ENCODE measurements at regions not wholly inside any gene's neighbourhood (a gene's known extent, or its start where the extent isn't known, plus 50 kb on each side); places are given as distances from the start of the nearest gene placed in this dataset.

- no peak for DNase-seq
Observed at GRCh38 chr4:158007566-158007965, 165.3 kb downstream of the GASK1B start.

- peak; percentile 90 for DNase-seq
Observed at GRCh38 chr4:158006990-158007389, 165.8 kb downstream of the GASK1B start.

GRCh38 chr4:158005021-158005420, 167.8 kb downstream of the GASK1B start:
- DNase-seq: no peak

- no peak for DNase-seq
Observed at GRCh38 chr4:158004101-158004500, 168.7 kb downstream of the GASK1B start.

DNA sequence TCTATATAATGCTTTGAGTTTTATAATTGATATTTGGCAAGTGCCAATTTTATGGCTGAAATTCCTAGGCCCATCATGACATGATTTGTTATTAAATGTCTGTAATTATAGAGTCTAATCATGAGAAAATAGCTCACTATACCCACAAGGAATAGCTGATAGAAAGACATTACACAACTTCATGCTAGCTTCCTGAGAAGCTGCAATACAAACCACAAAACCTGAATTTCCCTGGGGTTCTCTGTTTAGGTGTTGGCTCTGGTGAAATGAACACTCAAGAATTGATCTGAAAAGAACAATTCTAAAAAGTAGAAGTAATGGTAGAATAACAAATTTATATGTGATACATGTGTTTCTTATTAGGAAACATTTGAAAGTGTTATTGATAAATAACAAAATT, 169.6 kb downstream of the GASK1B start:
- DNase-seq: no peak

- peak; percentile 44 for DNase-seq
Observed at GRCh38 chr4:158002173-158002572, 170.7 kb downstream of the GASK1B start.

DNA sequence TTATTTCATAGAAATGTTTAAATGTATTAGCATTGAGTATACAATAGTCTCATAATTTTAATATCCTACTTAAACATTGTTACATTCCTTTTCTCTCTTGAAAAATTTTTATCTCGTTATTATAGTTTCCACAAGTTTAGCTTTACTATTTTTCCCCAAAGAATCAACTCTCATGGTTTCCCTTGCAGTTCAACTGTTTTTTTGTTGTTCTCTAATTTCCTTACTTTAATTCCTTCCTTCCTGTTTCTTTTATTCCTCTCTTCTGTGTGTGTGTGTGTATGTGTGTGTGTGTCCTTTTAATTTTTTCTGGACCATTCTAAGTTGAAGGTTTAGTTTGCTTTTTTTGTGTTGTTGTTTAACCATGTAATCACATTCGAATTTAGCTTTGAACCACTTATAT, 171.1 kb downstream of the GASK1B start:
- DNase-seq: no peak

DNA sequence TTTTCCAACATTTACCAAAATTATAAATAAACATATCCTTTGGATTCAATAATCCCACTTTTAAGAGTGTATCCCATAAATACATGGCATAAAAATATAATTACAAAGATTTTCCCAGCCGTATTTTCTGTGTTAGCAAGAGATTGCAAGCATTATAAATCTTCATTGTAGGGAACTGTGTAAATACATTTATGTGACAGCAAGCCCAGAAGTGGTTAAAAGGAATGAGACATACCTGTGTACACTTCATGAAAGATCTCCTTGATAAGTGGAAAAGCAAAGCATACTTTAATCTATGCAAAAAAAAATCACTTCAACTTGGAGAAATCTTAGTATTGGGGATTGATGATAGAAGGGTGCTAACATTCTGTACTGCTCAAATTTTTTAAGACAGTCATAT, 173.1 kb downstream of the GASK1B start:
- no peak for DNase-seq

- DNase-seq: no peak
Observed at GRCh38 chr4:157997296-157997695, 175.5 kb downstream of the GASK1B start.

DNA sequence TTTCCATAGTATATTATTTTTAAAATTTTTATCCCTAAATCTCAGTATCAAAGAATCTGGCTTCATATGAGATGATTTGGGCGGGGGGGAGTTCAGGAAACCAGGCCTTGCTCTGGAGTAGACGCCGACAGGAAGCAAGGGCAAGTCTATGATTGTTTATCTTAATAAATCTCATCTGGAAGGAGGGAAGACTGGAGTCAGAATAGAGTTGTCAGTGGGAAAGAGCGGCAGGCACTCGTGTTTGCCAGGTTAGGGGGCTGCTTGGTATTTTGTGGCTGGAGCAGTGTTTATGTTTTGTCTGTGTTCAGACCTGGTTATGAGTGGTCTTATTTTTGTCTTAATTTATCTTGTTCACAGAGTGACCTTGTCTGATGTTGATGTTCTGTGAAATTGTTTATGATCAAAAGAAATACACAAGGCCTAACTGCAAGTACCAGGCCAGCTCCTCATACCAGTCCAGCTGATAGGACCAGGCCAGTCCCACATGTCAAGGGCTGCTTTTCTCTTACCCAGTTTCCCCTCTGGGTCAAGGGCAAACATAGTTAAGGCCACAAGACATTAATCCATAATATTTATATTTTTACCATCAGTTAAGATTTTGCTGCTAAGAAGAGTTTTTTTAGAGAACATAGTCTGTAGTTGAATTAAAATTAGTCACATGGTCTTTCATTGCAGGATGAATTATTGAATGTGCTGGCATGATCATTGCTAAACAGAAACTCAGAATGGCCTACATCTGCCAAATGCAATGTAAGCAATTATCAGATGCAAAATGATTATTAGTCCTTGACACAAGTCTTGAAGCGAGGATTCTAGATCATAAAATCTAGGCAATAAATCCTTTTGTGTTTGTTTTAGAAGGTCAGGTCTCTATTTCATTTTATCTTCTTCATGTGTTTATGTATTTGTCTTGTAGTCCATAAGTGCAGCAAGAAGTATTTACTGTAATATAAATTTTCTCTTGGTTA, 176.5 kb downstream of the GASK1B start:
- DNase-seq: no peak

- peak; percentile 26 for DNase-seq
Observed at GRCh38 chr4:157994863-157995262, 178.0 kb downstream of the GASK1B start.

GRCh38 chr4:157992948-157993839, 179.6 kb downstream of the GASK1B start:
- DNase-seq: no peak

- peak; percentile 91 for DNase-seq
Observed at GRCh38 chr4:157992038-157992705, 180.7 kb downstream of the GASK1B start.

DNA sequence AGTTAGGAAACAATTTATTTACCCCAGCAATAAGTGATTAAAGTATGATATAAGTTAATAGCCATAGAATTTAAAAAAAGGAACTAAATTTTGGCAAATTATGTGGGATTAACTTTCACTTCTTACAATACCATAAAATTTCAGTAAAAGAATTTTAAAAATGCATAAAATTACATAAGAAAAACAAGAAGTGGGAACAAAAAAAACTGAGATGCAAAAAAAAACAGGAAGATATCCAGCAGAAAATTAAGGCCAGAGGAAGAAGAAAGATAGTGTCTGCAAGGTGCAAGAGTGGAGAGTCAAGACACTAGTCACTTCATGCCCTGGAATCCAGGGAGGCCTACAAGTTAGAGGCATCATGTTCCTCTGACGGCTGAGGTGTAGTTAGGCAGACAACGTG, 184.2 kb downstream of the GASK1B start:
- DNase-seq: peak; percentile 12

DNA sequence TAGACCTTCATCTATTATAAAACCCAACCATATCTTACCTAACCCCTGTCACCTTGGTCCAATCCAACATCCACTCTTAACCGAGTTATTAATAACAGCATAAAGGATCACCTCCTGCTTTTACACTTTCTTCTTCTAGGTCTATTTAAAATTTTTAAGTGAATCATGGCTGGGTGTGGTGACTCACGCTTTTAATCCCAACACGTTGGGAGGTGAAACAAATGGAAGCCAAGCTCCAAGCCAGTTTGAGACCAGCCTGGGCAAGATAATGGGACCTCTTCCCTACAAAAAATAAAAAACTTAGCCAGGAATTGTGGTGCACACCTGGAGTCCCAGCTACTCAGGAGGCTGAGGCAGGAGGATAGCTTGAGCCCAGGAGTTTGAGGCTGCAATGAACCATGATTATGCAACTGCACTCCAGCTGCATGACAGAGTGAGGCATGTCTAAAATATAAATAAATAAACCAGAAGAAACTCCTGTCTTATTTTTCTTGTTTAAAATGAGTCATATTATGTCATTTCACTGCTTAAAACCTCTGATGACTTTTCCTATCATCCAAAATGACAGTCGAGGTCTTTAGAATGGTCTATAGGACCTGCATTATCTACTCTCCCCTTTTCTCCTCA, 188.4 kb downstream of the GASK1B start:
- no peak for DNase-seq

DNA sequence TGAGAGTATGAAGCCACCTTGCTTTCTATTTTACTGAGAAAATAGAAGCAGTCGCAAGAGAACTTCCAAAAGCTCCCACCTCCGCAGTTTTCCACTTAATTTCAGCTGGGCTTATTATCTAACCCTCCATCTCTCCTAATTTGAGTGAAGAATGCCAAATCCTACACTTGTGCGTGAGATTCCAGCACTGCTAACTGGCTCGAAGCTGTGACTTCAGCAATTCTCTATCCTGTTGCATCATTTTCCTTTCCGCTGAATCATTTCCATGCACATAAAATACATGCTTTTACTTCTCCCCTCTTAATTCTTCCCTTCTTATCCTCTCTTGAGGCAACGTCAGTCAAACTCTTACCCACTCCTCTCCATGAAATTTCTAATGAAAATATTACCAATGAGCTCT, 189.5 kb downstream of the GASK1B start:
- peak; percentile 52 for DNase-seq

DNA sequence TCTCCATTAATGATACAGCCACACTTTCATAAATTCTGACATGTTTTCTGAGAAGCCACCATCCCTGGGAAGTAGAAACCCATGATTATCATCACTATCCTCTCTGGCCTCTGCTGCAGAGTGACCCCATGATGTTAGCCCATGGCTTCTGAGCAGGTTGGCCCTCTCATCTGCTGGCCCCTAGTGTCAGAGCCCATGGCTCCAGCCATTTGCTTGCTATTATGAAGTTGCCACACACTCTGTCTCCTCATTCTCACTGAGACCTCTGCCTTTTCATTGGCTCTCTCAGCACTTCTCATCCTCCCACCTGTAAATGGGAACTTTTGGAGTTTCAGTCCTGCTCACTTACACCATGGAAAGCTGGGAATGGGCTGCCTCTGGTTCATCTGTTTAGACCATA, 192.7 kb downstream of the GASK1B start:
- DNase-seq: no peak

- peak; percentile 76 for DNase-seq
Observed at GRCh38 chr4:157978680-157979361, 194.0 kb downstream of the GASK1B start.

GRCh38 chr4:157977086-157977485, 195.7 kb downstream of the GASK1B start:
- no peak for DNase-seq

DNA sequence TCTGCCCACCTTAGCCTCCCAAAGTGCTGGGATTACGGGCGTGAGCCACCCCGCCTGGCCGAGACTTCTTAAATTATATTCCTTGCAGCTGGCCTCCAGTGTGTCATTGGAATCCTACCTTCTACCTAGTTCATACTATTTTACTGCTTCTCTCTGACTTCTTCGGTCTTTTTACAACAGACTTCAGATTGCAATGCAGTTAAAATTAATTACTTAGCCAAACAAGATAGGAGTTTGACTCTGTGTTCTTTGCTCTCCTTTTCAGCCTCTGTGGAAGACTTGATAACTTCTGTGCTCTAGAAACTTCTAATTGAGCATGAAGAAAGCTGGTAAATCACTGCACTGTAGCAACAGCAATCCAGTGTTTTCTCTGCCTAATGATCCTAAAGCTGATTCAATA, 199.5 kb downstream of the GASK1B start:
- DNase-seq: no peak

DNA sequence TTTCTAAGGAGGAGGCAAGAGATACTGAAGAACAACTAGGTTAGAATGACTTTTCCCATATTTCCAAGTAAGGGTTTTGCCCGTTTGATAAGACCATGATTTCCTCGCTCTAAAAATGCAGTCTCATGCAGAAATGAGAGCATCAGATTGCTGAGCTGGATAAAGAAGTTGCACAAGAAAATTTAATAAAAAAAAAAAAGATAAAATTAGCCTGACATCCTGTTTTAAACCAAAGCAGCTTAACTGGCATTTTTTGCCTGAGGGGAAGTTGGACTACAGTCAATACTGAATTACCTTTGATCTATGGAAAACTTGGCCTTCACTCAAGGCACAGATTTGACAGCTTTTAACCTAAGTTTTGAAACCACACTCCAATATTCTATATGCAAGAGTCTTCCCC, 208.4 kb downstream of the GASK1B start:
- no peak for DNase-seq

All from suppressor macrophage treated with lipopolysaccharide for 4 hours (primary cell).